Natural killer cell (primary cell): ENCODE measurements at regions not wholly inside any gene's neighbourhood (a gene's known extent, or its start where the extent isn't known, plus 50 kb on each side); places are given as distances from the start of the nearest gene placed in this dataset.
"Not testable (repeated sequence)": the region's sequence is repeated elsewhere in the genome, so short reads cannot be mapped to it uniquely, and the experiment has no call there.

Source experiments
- ATAC-seq, 3 donors: fragments of 150-1000 bp in 2 of 3; fragments of 200-7000 bp in 1 of 3; cut with Tn5 transposase; 1 replicate in 1 of 3; 2 replicates in 2 of 3; pipeline ENCODE4 v1.10.0; 2021; ENCODE audit warnings: mild to moderate bottlenecking in 2 of 3, moderate library complexity in 2 of 3
- DNase-seq, 2 donors: peaks; one replicate each; pipeline versions ENCODE4 v3.0.0 to v3.0.0-alpha.2; 2013 to 2021; ENCODE audit warnings: mixed read lengths in 1 of 2
- H3K27ac ChIP-seq: one replicate; pipeline ENCODE4 v1.5.1; 2013; ENCODE audit warnings: mild to moderate bottlenecking, low read length
- H3K27me3 ChIP-seq: one replicate; pipeline ENCODE4 v1.6.1; 2013; ENCODE audit warnings: low read length; ENCODE audit not compliant: control insufficient read depth, insufficient read depth
- H3K36me3 ChIP-seq: one replicate; pipeline ENCODE4 v1.6.1; 2013; ENCODE audit warnings: low read length; ENCODE audit not compliant: control insufficient read depth, insufficient read depth
- H3K4me1 ChIP-seq: one replicate; pipeline ENCODE4 v1.6.1; 2013; ENCODE audit warnings: low read length; ENCODE audit not compliant: control insufficient read depth, insufficient read depth
- H3K4me3 ChIP-seq: one replicate; pipeline ENCODE4 v1.5.1; 2013; ENCODE audit warnings: low read length
- H3K9me3 ChIP-seq: one replicate; pipeline ENCODE4 v1.6.1; 2013; ENCODE audit warnings: low read length; ENCODE audit not compliant: control insufficient read depth, insufficient read depth
- H3K27ac Mint-ChIP-seq, 2 donors: one replicate each; pipeline ENCODE4 v1.8.0; 2022; ENCODE audit warnings: mild to moderate bottlenecking in 2 of 2, mixed read lengths in 2 of 2, moderate library complexity in 1 of 2
- H3K27me3 Mint-ChIP-seq, 2 donors: one replicate each; pipeline ENCODE4 v1.8.0; 2022; ENCODE audit warnings: low read depth in 2 of 2, mixed read lengths in 2 of 2
- H3K36me3 Mint-ChIP-seq: one replicate; pipeline ENCODE4 v1.8.0; 2022; ENCODE audit warnings: mixed read lengths
- H3K4me1 Mint-ChIP-seq, 2 donors: one replicate each; pipeline ENCODE4 v1.8.0; 2022; ENCODE audit warnings: mixed read lengths in 2 of 2
- H3K4me3 Mint-ChIP-seq: one replicate; pipeline ENCODE4 v1.8.0; 2022; ENCODE audit warnings: mild to moderate bottlenecking, moderate library complexity, mixed read lengths
- H3K9me3 Mint-ChIP-seq, 2 donors: one replicate each; pipeline ENCODE4 v1.8.0; 2022; ENCODE audit warnings: mixed read lengths in 2 of 2
- WGBS: methylation state at CpG from one replicate; pipeline ENCODE4 v1.1.7; 2013; ENCODE audit warnings: missing lambda C conversion rate; ENCODE audit not compliant: insufficient coverage; 5-methylcytosine and 5-hydroxymethylcytosine counted together
- intact Hi-C: fragments of 100-400 bp; cut with micrococcal nuclease; formaldehyde crosslinking; loops from one replicate; pipeline ENCODE4 v1.14.2; 2022
- TF ChIP-seq, protein P1 (sequence below): fragments of 200-600 bp; IDR thresholded peaks from one replicate; pipeline ENCODE4 v1.8.0; 2022; ENCODE audit warnings: antibody characterized with exemption

DNA sequence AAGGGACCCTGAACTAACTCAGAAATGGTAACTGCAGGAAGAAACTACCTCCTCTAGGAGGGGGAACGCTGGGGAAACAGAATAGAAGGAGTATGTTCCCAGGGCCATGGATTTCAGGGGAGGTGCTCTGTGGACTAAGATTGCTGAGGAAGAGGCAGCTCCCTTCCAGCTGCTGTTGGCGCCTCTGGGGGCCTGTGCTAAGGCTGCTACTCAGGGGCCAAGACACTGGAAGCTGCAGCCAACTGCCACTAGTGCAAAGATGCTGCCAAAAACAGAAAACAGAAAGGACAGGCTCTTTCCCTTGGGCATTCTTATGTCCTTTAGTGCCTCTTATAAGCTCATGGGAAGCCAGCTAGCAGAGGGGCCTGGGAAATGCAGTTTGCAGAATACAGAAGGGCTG, 58.0 kb upstream of the SGIP1 start:
- no peaks in the 10 kb centered on the region for H3K36me3 ChIP-seq
- H3K27ac ChIP-seq, result no peak overlapping the region
- no peaks in the 10 kb centered on the region for H3K9me3 Mint-ChIP-seq
- intact Hi-C loops, result no loop called here
- no peaks in the 10 kb centered on the region for H3K36me3 Mint-ChIP-seq
- no peaks in the 10 kb centered on the region for H3K27me3 ChIP-seq
- H3K4me3 Mint-ChIP-seq, result no peak overlapping the region
- ATAC-seq, result no peak
- H3K4me3 ChIP-seq, result no peak overlapping the region
- H3K27me3 Mint-ChIP-seq, result peaks cover 7 to 11% of the 10 kb centered on the region in 2 donors
- DNase-seq, result no peak
- H3K4me1 ChIP-seq, result no peaks in the 10 kb centered on the region
- TF ChIP-seq, protein P1, sequence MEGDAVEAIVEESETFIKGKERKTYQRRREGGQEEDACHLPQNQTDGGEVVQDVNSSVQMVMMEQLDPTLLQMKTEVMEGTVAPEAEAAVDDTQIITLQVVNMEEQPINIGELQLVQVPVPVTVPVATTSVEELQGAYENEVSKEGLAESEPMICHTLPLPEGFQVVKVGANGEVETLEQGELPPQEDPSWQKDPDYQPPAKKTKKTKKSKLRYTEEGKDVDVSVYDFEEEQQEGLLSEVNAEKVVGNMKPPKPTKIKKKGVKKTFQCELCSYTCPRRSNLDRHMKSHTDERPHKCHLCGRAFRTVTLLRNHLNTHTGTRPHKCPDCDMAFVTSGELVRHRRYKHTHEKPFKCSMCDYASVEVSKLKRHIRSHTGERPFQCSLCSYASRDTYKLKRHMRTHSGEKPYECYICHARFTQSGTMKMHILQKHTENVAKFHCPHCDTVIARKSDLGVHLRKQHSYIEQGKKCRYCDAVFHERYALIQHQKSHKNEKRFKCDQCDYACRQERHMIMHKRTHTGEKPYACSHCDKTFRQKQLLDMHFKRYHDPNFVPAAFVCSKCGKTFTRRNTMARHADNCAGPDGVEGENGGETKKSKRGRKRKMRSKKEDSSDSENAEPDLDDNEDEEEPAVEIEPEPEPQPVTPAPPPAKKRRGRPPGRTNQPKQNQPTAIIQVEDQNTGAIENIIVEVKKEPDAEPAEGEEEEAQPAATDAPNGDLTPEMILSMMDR, result no peak
- no peaks in the 10 kb centered on the region for H3K4me1 Mint-ChIP-seq
- H3K27ac Mint-ChIP-seq, result no peak overlapping the region
- H3K9me3 ChIP-seq, result no peaks in the 10 kb centered on the region
- WGBS, result 58% methylated on average over 2 of the region's 2 CpGs

DNA sequence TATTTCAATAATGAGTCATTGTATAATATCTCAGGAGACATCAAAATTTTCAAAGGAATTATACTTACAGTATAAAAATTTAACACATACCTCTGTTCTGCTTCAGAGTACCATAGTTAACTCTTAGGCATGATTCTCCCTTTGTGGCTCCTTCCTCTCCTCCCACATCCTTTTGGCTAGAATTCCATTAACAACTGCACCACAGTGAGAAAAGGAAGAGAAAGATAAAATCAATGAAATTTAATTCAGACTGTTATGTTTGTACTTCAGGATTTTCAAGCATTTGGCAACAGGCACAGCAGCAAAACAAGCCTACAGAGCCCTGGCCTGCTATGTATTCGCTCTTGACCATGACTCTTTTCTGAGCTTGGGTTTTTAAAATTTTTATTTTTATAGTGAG, 57.2 kb upstream of the SGIP1 start:
- ATAC-seq (no peak), DNase-seq (no peak)
- no peaks in the 10 kb centered on the region for H3K36me3 ChIP-seq
- peaks cover 5 to 11% of the 10 kb centered on the region in 2 donors for H3K27me3 Mint-ChIP-seq
- no peak overlapping the region for H3K27ac ChIP-seq
- H3K9me3 ChIP-seq, result no peaks in the 10 kb centered on the region
- WGBS, result 86% methylated on average over 1 of the region's 1 CpG
- H3K9me3 Mint-ChIP-seq, result no peaks in the 10 kb centered on the region
- H3K4me1 Mint-ChIP-seq, result no peaks in the 10 kb centered on the region
- no peaks in the 10 kb centered on the region for H3K4me1 ChIP-seq
- intact Hi-C loops, result no loop called here
- no peaks in the 10 kb centered on the region for H3K36me3 Mint-ChIP-seq
- no peaks in the 10 kb centered on the region for H3K27me3 ChIP-seq
- H3K4me3 ChIP-seq, result no peak overlapping the region
- TF ChIP-seq, protein P1, result no peak
- H3K4me3 Mint-ChIP-seq, result no peak overlapping the region
- H3K27ac Mint-ChIP-seq, result no peak overlapping the region

DNA sequence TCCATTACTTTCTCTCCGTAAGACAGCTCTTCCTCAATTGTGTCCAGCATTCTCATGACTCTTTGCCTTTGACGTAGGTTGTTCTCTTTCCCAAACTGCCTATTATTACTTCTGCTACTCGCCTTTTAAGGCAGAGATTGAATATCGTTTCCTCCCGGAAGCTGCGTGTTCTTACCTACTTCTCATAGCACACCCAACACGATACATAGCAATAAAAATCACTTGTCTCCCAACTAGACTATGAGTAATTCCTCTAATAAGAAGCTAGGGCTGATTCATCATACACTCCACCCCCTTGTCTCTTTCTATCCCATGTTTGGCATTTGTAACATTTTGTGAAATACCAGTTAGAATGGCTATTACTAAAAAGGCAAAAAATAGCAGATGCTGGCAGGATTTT, 55.8 kb upstream of the SGIP1 start:
- Mint-ChIP-seq H3K27ac (no peak overlapping the region), H3K4me3 (no peak overlapping the region), H3K9me3 (no peaks in the 10 kb centered on the region), H3K36me3 (no peaks in the 10 kb centered on the region), H3K27me3 (peaks cover 5 to 11% of the 10 kb centered on the region in 2 donors), H3K4me1 (no peaks in the 10 kb centered on the region)
- Histone ChIP-seq H3K4me1 (no peaks in the 10 kb centered on the region), H3K9me3 (no peaks in the 10 kb centered on the region), H3K4me3 (no peak overlapping the region), H3K27me3 (no peaks in the 10 kb centered on the region), H3K27ac (no peak overlapping the region), H3K36me3 (no peaks in the 10 kb centered on the region)
- ATAC-seq (no peak), DNase-seq (no peak)
- TF ChIP-seq, protein P1, result no peak
- intact Hi-C loops, result no loop called here
- WGBS, result 93% methylated on average over 7 of the region's 7 CpGs

DNA sequence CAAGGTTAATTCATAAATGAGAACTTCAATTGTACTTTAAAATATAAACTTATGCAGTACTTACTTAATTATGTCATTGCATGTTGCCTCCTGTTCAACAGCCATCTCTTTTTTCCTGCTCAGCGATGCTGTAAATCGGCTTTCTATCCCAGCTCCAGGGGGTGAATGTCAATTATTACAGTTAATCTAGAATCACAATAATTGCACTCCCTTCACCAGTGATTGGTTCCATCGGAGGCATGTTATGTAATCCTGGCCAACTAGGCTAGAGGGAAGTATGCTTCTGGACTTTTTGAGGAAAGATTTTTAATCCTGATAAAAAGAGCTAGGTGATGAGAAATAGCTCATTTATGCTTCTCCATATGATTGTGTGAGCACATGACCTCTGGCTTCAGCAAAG, 53.8 kb upstream of the SGIP1 start:
- WGBS, result 100% methylated on average over 2 of the region's 3 CpGs
- Mint-ChIP-seq H3K4me3 (no peak overlapping the region), H3K4me1 (no peaks in the 10 kb centered on the region), H3K27me3 (peaks cover 3 to 10% of the 10 kb centered on the region in 2 donors), H3K27ac (no peak overlapping the region), H3K36me3 (no peaks in the 10 kb centered on the region), H3K9me3 (no peaks in the 10 kb centered on the region)
- DNase-seq (no peak), ATAC-seq (no peak)
- intact Hi-C loops, result no loop called here
- H3K9me3 ChIP-seq, result no peaks in the 10 kb centered on the region
- H3K4me1 ChIP-seq, result no peaks in the 10 kb centered on the region
- no peak overlapping the region for H3K4me3 ChIP-seq
- no peaks in the 10 kb centered on the region for H3K36me3 ChIP-seq
- TF ChIP-seq, protein P1, result no peak
- H3K27me3 ChIP-seq, result no peaks in the 10 kb centered on the region
- no peak overlapping the region for H3K27ac ChIP-seq

DNA sequence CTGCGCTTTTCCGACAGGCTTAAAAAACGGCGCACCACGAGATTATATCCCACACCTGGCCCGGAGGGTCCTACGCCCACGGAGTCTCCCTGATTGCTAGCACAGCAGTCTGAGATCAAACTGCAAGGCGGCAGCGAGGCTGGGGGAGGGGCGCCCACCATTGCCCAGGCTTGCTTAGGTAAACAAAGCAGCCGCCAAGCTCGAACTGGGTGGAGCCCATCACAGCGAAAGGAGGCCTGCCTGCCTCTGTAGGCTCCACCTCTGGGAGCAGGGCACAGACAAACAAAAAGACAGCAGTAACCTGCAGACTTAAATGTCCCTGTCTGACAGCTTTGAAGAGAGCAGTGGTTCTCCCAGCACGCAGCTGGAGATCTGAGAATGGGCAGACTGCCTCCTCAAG, 52.7 kb upstream of the SGIP1 start:
- ATAC-seq, H3K36me3 Mint-ChIP-seq, H3K36me3 ChIP-seq, H3K4me3 Mint-ChIP-seq, intact Hi-C loops, H3K4me1 ChIP-seq, H3K27ac Mint-ChIP-seq, H3K9me3 ChIP-seq, H3K27me3 ChIP-seq, H3K9me3 Mint-ChIP-seq, H3K27ac ChIP-seq, H3K27me3 Mint-ChIP-seq, DNase-seq, H3K4me1 Mint-ChIP-seq, H3K4me3 ChIP-seq: not testable (repeated sequence)
- 83% methylated on average over 13 of the region's 15 CpGs for WGBS
